Astrocyte of the cerebellum (primary cell): ENCODE measurements at regions not wholly inside any gene's neighbourhood (a gene's known extent, or its start where the extent isn't known, plus 50 kb on each side); places are given as distances from the start of the nearest gene placed in this dataset.

Source experiments
- DNase-seq: peaks from one replicate; pipeline ENCODE4 v3.0.0-alpha.2; 2011; ENCODE audit warnings: low read depth
- H3K4me3 ChIP-seq: 2 replicates; pipeline ENCODE4 v1.5.1; 2011; ENCODE audit warnings: mild to moderate bottlenecking, low read depth, low read length, moderate library complexity
- in situ Hi-C: cut with HindIII; loops from 2 replicates; pipeline ENCODE4 v1.10.0; 2017; ENCODE audit warnings: low sequenced_read_pairs
- TF ChIP-seq, protein P1 (sequence below): IDR thresholded peaks from 2 replicates; pipeline ENCODE4 v1.5.1; 2012; ENCODE audit warnings: low read length, low read depth, moderate library complexity, mild to moderate bottlenecking; ENCODE audit errors: missing control alignments

DNA sequence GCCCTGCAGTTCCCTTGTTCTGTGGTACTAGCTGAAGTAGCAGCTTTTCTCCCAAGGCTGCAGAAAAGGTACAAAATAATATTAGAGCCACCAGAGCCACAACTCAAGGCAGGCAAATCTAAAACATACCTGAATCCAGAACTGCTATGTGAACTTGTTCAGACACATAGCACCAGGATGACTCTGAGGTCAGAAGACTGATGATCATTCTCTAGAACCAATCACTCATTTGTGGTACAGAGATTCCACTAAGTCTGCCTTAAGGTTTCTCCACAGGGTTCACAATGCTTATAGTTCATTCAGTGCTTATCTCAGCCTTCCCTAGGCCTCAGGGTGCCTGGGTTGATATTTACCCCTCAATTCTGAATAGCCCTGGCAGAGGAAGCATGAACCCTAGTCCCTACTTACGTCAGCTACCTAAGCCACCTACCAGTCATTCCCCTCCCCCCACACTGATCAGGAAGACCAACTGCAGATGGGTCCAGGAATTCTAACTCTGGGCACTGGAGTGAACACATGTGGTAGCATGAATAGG lies 140.9 kb upstream of the MOCS1 start:
- in situ Hi-C loops = no loop called here
- no peak overlapping the region for H3K4me3 ChIP-seq
- DNase-seq = no peak
- TF ChIP-seq, protein P1, sequence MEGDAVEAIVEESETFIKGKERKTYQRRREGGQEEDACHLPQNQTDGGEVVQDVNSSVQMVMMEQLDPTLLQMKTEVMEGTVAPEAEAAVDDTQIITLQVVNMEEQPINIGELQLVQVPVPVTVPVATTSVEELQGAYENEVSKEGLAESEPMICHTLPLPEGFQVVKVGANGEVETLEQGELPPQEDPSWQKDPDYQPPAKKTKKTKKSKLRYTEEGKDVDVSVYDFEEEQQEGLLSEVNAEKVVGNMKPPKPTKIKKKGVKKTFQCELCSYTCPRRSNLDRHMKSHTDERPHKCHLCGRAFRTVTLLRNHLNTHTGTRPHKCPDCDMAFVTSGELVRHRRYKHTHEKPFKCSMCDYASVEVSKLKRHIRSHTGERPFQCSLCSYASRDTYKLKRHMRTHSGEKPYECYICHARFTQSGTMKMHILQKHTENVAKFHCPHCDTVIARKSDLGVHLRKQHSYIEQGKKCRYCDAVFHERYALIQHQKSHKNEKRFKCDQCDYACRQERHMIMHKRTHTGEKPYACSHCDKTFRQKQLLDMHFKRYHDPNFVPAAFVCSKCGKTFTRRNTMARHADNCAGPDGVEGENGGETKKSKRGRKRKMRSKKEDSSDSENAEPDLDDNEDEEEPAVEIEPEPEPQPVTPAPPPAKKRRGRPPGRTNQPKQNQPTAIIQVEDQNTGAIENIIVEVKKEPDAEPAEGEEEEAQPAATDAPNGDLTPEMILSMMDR = no peak

DNA sequence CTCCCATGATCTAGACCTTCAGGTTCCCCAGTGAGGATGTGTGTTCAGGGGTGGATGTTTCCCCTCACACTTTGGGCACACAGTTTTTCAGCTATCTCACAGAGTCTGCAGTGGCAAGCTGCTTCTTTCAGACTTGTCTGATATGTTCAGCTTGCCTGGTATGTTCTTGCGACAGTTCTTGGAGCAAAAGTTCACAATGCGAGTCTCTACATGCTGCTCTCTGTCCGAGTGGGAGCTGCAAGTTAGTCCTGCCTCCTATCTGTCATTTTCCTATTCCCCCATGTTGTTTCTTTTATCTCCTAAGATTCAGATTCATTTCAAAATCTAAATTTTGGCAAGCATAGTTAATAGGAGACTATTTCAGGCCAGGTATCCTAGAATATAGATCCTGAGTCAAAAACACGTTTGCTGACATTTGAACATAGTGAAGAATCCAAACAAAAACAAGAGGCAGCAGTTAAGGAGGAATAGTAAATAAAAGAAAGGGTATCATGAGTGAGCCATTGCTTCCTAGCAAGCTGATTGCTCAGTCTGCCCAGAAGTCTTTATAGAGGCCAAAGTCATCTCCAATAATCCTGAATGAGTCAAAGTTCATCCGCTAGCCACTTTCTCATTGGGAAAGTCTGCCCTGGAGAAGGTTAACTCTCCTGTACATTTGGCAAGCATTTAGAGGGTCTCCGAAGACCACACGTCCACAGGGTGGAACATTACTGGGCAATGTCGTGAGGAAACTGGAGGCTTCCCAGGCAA lies 140.2 kb upstream of the MOCS1 start:
- no peak for DNase-seq
- no peak overlapping the region for H3K4me3 ChIP-seq
- TF ChIP-seq, protein P1 = no peak
- in situ Hi-C loops = no loop called here

DNA sequence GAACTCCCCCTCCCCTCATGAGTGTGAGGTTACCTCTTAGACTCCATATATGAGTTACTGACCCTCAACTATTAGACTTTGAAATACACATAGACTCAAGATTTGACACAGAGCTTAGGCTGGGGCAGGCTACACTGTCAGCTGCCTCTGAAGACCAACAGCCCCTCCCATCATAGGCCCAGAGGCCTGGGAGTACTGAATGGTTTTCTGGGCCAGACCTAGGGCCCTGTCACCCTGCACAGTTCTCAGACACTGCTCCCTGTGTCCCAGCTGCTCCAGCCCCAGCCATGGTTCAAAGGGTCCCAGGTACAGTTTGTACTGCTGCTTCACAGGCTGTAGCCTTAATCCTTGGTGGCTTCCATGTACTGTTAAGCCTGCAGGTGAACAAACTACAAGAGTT lies 132.1 kb upstream of the MOCS1 start:
- TF ChIP-seq, protein P1 = no peak
- in situ Hi-C loops = no loop called here
- no peak overlapping the region for H3K4me3 ChIP-seq
- no peak for DNase-seq

DNA sequence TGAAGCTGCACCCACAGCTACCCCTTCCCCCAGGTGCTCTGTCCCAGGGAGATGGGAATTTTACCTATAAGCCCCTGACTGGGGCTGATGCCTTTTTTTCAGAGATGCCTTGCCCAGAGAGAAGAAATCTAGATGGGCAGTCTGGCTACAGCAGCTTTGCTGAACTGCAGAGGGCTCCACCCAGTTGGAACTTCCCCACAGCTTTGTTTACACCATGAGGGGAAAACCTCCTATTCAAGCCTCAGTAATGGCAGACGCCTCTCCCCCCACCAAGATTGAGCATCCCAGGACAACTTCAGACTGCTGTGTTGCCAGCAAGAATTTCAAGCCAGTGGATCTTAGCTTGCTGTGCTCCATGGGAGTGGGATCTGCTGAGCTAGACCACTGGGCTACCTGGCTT lies 122.6 kb upstream of the MOCS1 start:
- in situ Hi-C loops = no loop called here
- H3K4me3 ChIP-seq = no peak overlapping the region
- DNase-seq = no peak
- TF ChIP-seq, protein P1 = no peak

DNA sequence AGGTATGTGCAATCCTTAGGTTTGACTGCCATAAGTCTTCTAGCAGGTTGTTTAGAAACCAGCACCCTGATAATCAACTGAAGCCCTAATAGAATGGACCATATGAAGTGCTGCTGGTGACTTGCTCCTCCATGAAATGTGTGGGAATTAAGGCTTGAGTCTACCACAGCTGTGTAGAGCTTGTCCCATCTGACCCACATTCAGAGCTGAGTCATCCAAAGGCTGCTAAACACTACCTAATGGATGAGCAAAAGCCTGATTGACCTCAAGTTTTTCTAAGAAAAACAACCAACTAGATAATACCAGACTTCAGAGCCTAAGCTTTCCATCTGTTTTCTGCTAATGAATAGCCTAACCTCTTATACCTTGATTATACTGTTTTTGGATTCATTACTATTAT lies 120.3 kb upstream of the MOCS1 start:
- DNase-seq = no peak

DNA sequence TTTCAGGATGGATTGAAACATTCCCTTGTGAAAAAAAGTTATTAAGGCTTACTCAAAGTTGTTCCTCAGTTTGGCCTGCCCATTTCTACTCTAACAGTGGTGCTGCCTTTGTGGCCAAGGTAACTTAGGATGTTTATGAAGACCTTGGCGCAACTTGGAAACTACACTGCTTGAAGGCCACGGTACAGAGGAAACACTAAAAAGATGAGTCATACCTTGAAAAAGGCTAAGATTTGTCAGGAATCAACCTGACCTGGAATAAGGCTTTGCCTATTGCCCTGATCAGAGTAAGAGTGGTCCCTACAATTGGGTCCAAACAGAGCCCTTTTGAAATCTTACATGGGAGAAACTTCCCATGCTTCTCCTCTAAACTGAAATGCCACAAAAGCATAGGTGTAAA lies 119.9 kb upstream of the MOCS1 start:
- no peak overlapping the region for H3K4me3 ChIP-seq
- TF ChIP-seq, protein P1 = no peak
- in situ Hi-C loops = loop anchor here (5.0 kb wide), 1 partner anchor 47 kb away; no protein-coding TSS in a partner anchor
- DNase-seq = no peak

More for the DNA sequence above, 120.3 kb upstream of the MOCS1 start:
- H3K4me3 ChIP-seq = no peak overlapping the region
- in situ Hi-C loops = loop anchor here (5.0 kb wide), 1 partner anchor 47 kb away; no protein-coding TSS in a partner anchor
- TF ChIP-seq, protein P1 = no peak
